ENCODE measurements at regions not wholly inside any gene's neighbourhood (a gene's known extent, or its start where the extent isn't known, plus 50 kb on each side); places are given as distances from the start of the nearest gene placed in this dataset.
"Not testable (repeated sequence)": the region's sequence is repeated elsewhere in the genome, so short reads cannot be mapped to it uniquely, and the experiment has no call there.

GRCh38 chr2:35598310-35598709 lies 757.3 kb upstream of the CRIM1 start:
- intact Hi-C loops (cut with DNase I): no loop called here
- no peak overlapping the region for H3K27ac ChIP-seq
- 38 to 40% methylated on average over 1 of the region's 1 CpG for WGBS, 2 donors

GRCh38 chr2:35591886-35592285 lies 763.7 kb upstream of the CRIM1 start:
- DNase-seq (no peak), ATAC-seq (no peak)
- TF ChIP-seq CTCF (IDR thresholded peaks at IDR 0.05) (no peak), POLR2A (IDR thresholded peaks at IDR 0.05) (no peak)
- WGBS, 2 donors: 64 to 71% methylated on average over 1 of the region's 1 CpG
- Histone ChIP-seq H3K4me3 (no peak overlapping the region), H3K27me3 (no peaks in the 10 kb centered on the region), H3K27ac (no peak overlapping the region), H3K4me1 (no peaks in the 10 kb centered on the region), H3K36me3 (replicated peaks in 1 of 2; ENCODE audit: insufficient read depth in 1 of 2, low read depth in 2 of 2) (no peaks in the 10 kb centered on the region), H3K9me3 (peaks cover 0 to 6% (median 0%) of the 10 kb centered on the region in 3 donors)
- intact Hi-C loops (cut with DNase I): no loop called here

More at GRCh38 chr2:35598310-35598709, 757.3 kb upstream of the CRIM1 start:
- Histone ChIP-seq H3K4me1 (no peaks in the 10 kb centered on the region), H3K9me3 (peaks cover 0 to 6% (median 0%) of the 10 kb centered on the region in 3 donors), H3K27me3 (no peaks in the 10 kb centered on the region), H3K36me3 (replicated peaks in 1 of 2; ENCODE audit: insufficient read depth in 1 of 2, low read depth in 2 of 2) (no peaks in the 10 kb centered on the region), H3K4me3 (no peak overlapping the region)
- ATAC-seq (no peak), DNase-seq (no peak)
- no peak for TF ChIP-seq CTCF (IDR thresholded peaks at IDR 0.05)
- TF ChIP-seq POLR2A (IDR thresholded peaks at IDR 0.05): no peak

- intact Hi-C loops (cut with DNase I): no loop called here
- H3K27ac ChIP-seq: no peak overlapping the region
These were observed 769.6 kb upstream of the CRIM1 start for GRCh38 chr2:35585972-35586371.

GRCh38 chr2:35582637-35583036 lies 772.9 kb upstream of the CRIM1 start:
- ATAC-seq: no peak
- TF ChIP-seq POLR2A (IDR thresholded peaks at IDR 0.05): no peak
- TF ChIP-seq CTCF (IDR thresholded peaks at IDR 0.05): no peak
- H3K4me1 ChIP-seq: no peaks in the 10 kb centered on the region
- H3K4me3 ChIP-seq: no peak overlapping the region
- no peak overlapping the region for H3K27ac ChIP-seq
- 70 to 77% methylated on average over 4 of the region's 4 CpGs for WGBS, 2 donors
- no peaks in the 10 kb centered on the region for H3K27me3 ChIP-seq
- no peaks in the 10 kb centered on the region for H3K9me3 ChIP-seq
- intact Hi-C loops (cut with DNase I): no loop called here
- DNase-seq: no peak
- no peaks in the 10 kb centered on the region for H3K36me3 ChIP-seq (replicated peaks in 1 of 2; ENCODE audit: insufficient read depth in 1 of 2, low read depth in 2 of 2)

More at GRCh38 chr2:35585972-35586371, 769.6 kb upstream of the CRIM1 start:
- ATAC-seq (no peak), DNase-seq (no peak)
- H3K27me3 ChIP-seq: no peaks in the 10 kb centered on the region
- H3K9me3 ChIP-seq: no peaks in the 10 kb centered on the region
- H3K4me3 ChIP-seq: no peak overlapping the region
- H3K36me3 ChIP-seq (replicated peaks in 1 of 2; ENCODE audit: insufficient read depth in 1 of 2, low read depth in 2 of 2): no peaks in the 10 kb centered on the region
- no peaks in the 10 kb centered on the region for H3K4me1 ChIP-seq
- TF ChIP-seq CTCF (IDR thresholded peaks at IDR 0.05): no peak
- TF ChIP-seq POLR2A (IDR thresholded peaks at IDR 0.05): no peak
- 77% methylated on average over 5 of the region's 5 CpGs for WGBS, 2 donors

- Histone ChIP-seq H3K4me1 (no peaks in the 10 kb centered on the region), H3K4me3 (no peak overlapping the region), H3K36me3 (replicated peaks in 1 of 2; ENCODE audit: insufficient read depth in 1 of 2, low read depth in 2 of 2) (no peaks in the 10 kb centered on the region), H3K9me3 (no peaks in the 10 kb centered on the region), H3K27ac (no peak overlapping the region), H3K27me3 (no peaks in the 10 kb centered on the region)
- DNase-seq: no peak
- intact Hi-C loops (cut with DNase I): no loop called here
- no peak for TF ChIP-seq CTCF (IDR thresholded peaks at IDR 0.05)
- no peak for TF ChIP-seq POLR2A (IDR thresholded peaks at IDR 0.05)
- ATAC-seq: no peak
- 83 to 95% methylated on average over 2 of the region's 2 CpGs for WGBS, 2 donors
These were observed 774.6 kb upstream of the CRIM1 start for GRCh38 chr2:35580956-35581355.

GRCh38 chr2:35568574-35568973 lies 787.0 kb upstream of the CRIM1 start:
- H3K4me3 ChIP-seq; DNase-seq; H3K9me3 ChIP-seq; H3K4me1 ChIP-seq; intact Hi-C loops (cut with DNase I); H3K36me3 ChIP-seq (replicated peaks in 1 of 2; ENCODE audit: insufficient read depth in 1 of 2, low read depth in 2 of 2); ATAC-seq; H3K27me3 ChIP-seq; H3K27ac ChIP-seq: not testable (repeated sequence)
- 72 to 89% methylated on average over 11 to 14 of the region's 14 CpGs for WGBS, 2 donors
